ENCODE measurements at regions not wholly inside any gene's neighbourhood (a gene's known extent, or its start where the extent isn't known, plus 50 kb on each side); places are given as distances from the start of the nearest gene placed in this dataset.

DNA sequence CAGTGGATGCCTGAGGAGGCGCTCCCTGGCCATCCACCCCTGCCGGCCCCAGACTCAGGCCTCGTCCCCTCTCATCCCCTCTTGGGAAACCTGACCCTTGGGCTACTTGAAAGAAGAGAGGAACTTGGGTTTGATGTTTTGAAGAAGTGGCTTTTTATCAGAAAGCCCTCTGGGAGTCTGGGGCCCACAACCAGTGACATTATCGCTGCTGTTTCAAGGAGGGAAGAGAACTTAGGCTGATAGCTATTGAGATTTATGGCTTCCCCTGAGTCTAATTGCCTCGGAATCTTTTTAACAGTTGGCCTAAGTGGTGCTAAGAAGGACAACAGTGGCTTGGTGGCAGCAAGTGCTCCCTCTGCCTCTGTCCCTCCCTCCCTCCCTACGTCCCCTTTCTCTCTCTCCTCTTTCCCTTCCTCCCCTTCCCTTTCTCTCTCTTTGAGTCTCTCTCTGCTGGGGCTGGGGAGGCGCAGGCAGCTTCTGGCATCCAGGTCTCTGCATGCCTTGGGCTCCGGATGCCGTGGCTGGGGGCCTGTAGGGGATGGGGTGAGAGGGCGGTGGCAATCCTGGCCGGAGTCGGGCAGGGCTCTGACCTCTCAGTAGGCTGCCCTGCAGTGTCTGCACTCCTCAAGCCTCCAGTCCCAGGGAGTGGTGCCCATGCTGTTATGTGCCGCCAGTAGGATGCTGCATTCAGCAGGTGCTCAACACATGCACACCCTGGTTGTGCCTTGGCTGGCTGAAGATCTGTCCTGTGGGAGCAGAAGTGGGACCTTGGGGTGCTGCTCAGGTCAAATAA is 49.6 kb upstream of the RXRA start:
- H3K27me3 Mint-ChIP-seq (ENCODE audit: low read depth, unreplicated experiment): peaks cover 39% of the 10 kb centered on the region
- DNase-seq (ENCODE audit: low read depth) (no peak), FAIRE-seq (no peak)
- no peak overlapping the region for H3K4me3 ChIP-seq (ENCODE audit: insufficient read depth, low read depth, low read length)
- H3K9me3 Mint-ChIP-seq (ENCODE audit: unreplicated experiment): peaks cover 2% of the 10 kb centered on the region
- no peak for TF ChIP-seq EZH2 (IDR thresholded peaks at IDR 0.05; ENCODE audit: insufficient read depth, low read length)
- TF ChIP-seq, protein P1, sequence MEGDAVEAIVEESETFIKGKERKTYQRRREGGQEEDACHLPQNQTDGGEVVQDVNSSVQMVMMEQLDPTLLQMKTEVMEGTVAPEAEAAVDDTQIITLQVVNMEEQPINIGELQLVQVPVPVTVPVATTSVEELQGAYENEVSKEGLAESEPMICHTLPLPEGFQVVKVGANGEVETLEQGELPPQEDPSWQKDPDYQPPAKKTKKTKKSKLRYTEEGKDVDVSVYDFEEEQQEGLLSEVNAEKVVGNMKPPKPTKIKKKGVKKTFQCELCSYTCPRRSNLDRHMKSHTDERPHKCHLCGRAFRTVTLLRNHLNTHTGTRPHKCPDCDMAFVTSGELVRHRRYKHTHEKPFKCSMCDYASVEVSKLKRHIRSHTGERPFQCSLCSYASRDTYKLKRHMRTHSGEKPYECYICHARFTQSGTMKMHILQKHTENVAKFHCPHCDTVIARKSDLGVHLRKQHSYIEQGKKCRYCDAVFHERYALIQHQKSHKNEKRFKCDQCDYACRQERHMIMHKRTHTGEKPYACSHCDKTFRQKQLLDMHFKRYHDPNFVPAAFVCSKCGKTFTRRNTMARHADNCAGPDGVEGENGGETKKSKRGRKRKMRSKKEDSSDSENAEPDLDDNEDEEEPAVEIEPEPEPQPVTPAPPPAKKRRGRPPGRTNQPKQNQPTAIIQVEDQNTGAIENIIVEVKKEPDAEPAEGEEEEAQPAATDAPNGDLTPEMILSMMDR (IDR thresholded peaks at IDR 0.05; ENCODE audit: insufficient read depth, low read depth, low read length): no peak
- H2AFZ ChIP-seq (ENCODE audit: low read depth, low read length): no peak overlapping the region
- peaks cover 16% of the 10 kb centered on the region for H3K27me3 ChIP-seq (ENCODE audit: insufficient read depth, low read length)
- H3K27ac ChIP-seq (ENCODE audit: low read depth, low read length): no peak overlapping the region
- H3K4me2 ChIP-seq (ENCODE audit: low read length): no peak overlapping the region
- peaks cover 3% of the 10 kb centered on the region for H3K9me3 ChIP-seq (ENCODE audit: insufficient read depth, low read depth, low read length)
- no peaks in the 10 kb centered on the region for H4K20me1 ChIP-seq (ENCODE audit: insufficient read depth, low read length)
- H3K36me3 ChIP-seq (ENCODE audit: insufficient read depth, low read length): no peaks in the 10 kb centered on the region
- H3K9ac ChIP-seq (ENCODE audit: low read length): no peak overlapping the region
- no peak overlapping the region for H3K4me3 Mint-ChIP-seq (ENCODE audit: unreplicated experiment)
- H3K4me1 ChIP-seq (ENCODE audit: insufficient read depth, low read length): no peaks in the 10 kb centered on the region
- no peak overlapping the region for H3K27ac Mint-ChIP-seq (ENCODE audit: unreplicated experiment)
- no peaks in the 10 kb centered on the region for H3K79me2 ChIP-seq (ENCODE audit: insufficient read depth, low read length)
- H3K36me3 Mint-ChIP-seq (ENCODE audit: low read depth, unreplicated experiment): no peaks in the 10 kb centered on the region
- no peaks in the 10 kb centered on the region for H3K4me1 Mint-ChIP-seq (ENCODE audit: low read depth, unreplicated experiment)
